Thyroid gland (tissue), 4 donors: ENCODE measurements at regions not wholly inside any gene's neighbourhood (a gene's known extent, or its start where the extent isn't known, plus 50 kb on each side); places are given as distances from the start of the nearest gene placed in this dataset.

Experiments used
- DNase-seq, 2 donors: peaks; one replicate each; pipeline ENCODE4 v3.0.0-alpha.2; 2019
- H3K27ac ChIP-seq, 3 donors: fragments of 200-600 bp; sonication (generic); 1 replicate in 2 of 3; 2 replicates in 1 of 3; pipeline ENCODE4 v1.5.1; 2016 to 2019; ENCODE audit warnings: mild to moderate bottlenecking in 1 of 3, moderate library complexity in 1 of 3
- H3K27me3 ChIP-seq: fragments of 200-600 bp; sonication (generic); one replicate; pipeline ENCODE4 v1.5.1; 2019
- H3K36me3 ChIP-seq, 2 donors: fragments of 200-600 bp; sonication (generic); one replicate each; pipeline ENCODE4 v1.5.1; 2016 to 2019
- H3K4me1 ChIP-seq, 2 donors: fragments of 200-600 bp; sonication (generic); one replicate each; pipeline ENCODE4 v1.5.1; 2017 to 2019
- H3K4me3 ChIP-seq, 3 donors: fragments of 200-600 bp; sonication (generic); replicated peaks in 1 of 3; 1 replicate in 2 of 3; 2 replicates in 1 of 3; pipeline ENCODE4 v1.5.1; 2016; ENCODE audit warnings: mild to moderate bottlenecking in 1 of 3
- H3K9me3 ChIP-seq: fragments of 200-600 bp; sonication (generic); one replicate; pipeline ENCODE4 v1.5.1; 2017
- POLR2A ChIP-seq, 2 donors: fragments of 450-650 bp; IDR thresholded peaks; one replicate each; pipeline ENCODE4 v1.6.1; 2017; ENCODE audit warnings: antibody characterized with exemption in 2 of 2, mild to moderate bottlenecking in 2 of 2, moderate library complexity in 1 of 2
- WGBS, 2 donors: methylation state at CpG; one replicate each; pipeline ENCODE4 v1.1.5; 2017; 5-methylcytosine and 5-hydroxymethylcytosine counted together
- intact Hi-C: fragments of 100-400 bp; cut with DNase I; formaldehyde crosslinking; loops from one replicate; pipeline ENCODE4 v1.15.1; 2023
- TF ChIP-seq, protein P1 (sequence below), 6 experiments: fragments of 200-600 bp in 3 of 6; fragments of 450-650 bp in 3 of 6; sonication (generic) in 3 of 6; IDR thresholded peaks; one replicate each; pipeline ENCODE4 v1.5.1; 2016 to 2019; ENCODE audit warnings: antibody characterized with exemption in 6 of 6, mild to moderate bottlenecking in 2 of 6, inconsistent platforms in 1 of 6, moderate library complexity in 1 of 6

DNA sequence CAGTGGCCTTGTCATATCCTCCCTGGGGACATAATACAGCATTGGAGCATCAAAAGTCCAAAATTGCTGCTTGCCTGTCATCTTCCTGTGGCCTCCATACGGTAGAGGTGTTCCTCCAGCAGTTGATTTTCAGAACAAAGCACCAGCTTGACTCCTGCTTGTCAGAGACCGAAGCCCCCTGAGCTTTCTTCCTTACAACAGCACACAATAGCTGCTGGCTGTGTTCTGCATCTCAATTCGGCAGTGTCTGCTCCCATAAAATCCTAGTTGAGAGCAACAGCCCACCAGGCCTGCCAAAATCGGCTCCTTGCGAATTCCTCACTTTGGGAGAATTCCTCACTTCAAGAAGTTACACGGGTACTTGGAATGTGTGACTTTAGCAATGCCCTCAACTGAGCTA lies 372.9 kb downstream of the SAMD5 start:
- H3K36me3 ChIP-seq, result no peaks in the 10 kb centered on the region
- DNase-seq, result no peak
- no peaks in the 10 kb centered on the region for H3K9me3 ChIP-seq
- no peak for TF ChIP-seq POLR2A (IDR thresholded peaks at IDR 0.05)
- TF ChIP-seq, protein P1, sequence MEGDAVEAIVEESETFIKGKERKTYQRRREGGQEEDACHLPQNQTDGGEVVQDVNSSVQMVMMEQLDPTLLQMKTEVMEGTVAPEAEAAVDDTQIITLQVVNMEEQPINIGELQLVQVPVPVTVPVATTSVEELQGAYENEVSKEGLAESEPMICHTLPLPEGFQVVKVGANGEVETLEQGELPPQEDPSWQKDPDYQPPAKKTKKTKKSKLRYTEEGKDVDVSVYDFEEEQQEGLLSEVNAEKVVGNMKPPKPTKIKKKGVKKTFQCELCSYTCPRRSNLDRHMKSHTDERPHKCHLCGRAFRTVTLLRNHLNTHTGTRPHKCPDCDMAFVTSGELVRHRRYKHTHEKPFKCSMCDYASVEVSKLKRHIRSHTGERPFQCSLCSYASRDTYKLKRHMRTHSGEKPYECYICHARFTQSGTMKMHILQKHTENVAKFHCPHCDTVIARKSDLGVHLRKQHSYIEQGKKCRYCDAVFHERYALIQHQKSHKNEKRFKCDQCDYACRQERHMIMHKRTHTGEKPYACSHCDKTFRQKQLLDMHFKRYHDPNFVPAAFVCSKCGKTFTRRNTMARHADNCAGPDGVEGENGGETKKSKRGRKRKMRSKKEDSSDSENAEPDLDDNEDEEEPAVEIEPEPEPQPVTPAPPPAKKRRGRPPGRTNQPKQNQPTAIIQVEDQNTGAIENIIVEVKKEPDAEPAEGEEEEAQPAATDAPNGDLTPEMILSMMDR (IDR thresholded peaks at IDR 0.05), result no peak
- intact Hi-C loops, result no loop called here
- no peaks in the 10 kb centered on the region for H3K27me3 ChIP-seq
- 81 to 87% methylated on average over 4 to 6 of the region's 6 CpGs for WGBS, 2 donors
- H3K27ac ChIP-seq, result no peak overlapping the region
- H3K4me3 ChIP-seq, result no peak overlapping the region
- H3K4me1 ChIP-seq, result no peaks in the 10 kb centered on the region

DNA sequence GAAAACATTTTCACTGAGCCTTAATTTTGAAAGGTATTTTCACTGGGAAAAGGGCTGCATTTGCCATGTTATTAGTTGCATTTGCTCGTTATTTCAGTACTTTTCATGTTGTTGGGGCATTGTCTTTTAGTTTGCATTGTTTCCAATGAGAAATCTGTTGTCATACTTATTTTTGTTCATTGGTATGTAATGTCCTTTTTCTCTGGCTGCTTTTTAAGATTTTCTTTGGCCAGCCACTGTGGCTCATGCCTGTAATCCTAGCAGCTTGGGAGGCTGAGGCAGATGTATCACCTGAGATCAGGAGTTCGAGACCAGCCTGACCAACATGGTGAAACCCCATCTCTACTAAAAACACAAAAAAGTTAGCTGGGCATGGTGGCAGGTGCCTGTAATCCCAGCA lies 379.9 kb downstream of the SAMD5 start:
- Histone ChIP-seq H3K9me3 (no peaks in the 10 kb centered on the region), H3K27ac (no peak overlapping the region), H3K4me1 (no peaks in the 10 kb centered on the region), H3K27me3 (no peaks in the 10 kb centered on the region), H3K4me3 (no peak overlapping the region), H3K36me3 (no peaks in the 10 kb centered on the region)
- 89 to 92% methylated on average over 2 of the region's 2 CpGs for WGBS, 2 donors
- no peak for DNase-seq
- TF ChIP-seq, protein P1 (IDR thresholded peaks at IDR 0.05), result no peak
- no peak for TF ChIP-seq POLR2A (IDR thresholded peaks at IDR 0.05)
- intact Hi-C loops, result no loop called here

DNA sequence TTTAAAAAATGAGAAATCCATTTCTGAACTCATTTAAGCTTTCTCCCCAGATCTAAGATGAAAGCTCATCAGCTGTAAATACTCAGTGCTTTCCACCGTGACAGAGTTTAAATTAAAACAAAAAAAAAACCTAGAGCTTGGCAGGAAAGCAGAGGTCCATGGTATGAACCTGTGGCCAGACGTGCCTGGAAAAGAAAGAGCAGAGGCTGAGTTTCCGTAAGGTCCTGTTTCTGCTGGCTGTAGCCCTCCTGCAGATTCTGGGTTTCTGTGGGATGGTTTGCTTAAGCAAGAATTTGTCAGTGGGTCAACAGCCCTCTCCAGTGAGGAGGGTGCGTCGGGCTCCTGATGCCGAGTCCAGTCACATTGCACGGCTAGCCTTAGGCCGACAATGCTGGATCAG lies 383.2 kb downstream of the SAMD5 start:
- Histone ChIP-seq H3K27ac (no peak overlapping the region), H3K36me3 (no peaks in the 10 kb centered on the region), H3K4me1 (no peaks in the 10 kb centered on the region), H3K9me3 (no peaks in the 10 kb centered on the region), H3K4me3 (no peak overlapping the region), H3K27me3 (no peaks in the 10 kb centered on the region)
- no peak for TF ChIP-seq POLR2A (IDR thresholded peaks at IDR 0.05)
- TF ChIP-seq, protein P1 (IDR thresholded peaks at IDR 0.05), result no peak
- peak; percentile 16 to 29 for DNase-seq
- WGBS, 2 donors, result 33 to 41% methylated on average over 8 of the region's 8 CpGs
- intact Hi-C loops, result no loop called here

DNA sequence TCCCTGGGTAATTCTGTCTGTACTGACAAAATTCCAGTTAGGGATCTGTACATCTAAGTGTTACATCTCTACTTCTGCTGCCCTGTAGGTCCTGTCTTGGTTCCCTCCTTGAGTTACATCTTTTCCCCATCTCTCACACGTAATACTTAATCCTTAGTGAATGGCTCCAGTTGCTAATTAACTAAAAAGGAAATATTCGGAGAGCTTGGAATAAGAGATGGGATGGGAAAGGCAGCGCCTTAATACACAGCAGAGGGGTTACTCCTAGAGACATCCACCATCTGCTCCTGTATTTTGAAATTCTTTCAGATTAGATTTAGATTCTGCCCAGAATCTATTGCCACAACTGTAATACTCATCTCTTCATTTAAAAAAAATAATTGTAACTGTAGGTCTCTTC lies 384.0 kb downstream of the SAMD5 start:
- H3K4me3 ChIP-seq, result no peak overlapping the region
- no peaks in the 10 kb centered on the region for H3K4me1 ChIP-seq
- H3K27ac ChIP-seq, result no peak overlapping the region
- TF ChIP-seq POLR2A (IDR thresholded peaks at IDR 0.05), result no peak
- TF ChIP-seq, protein P1 (IDR thresholded peaks at IDR 0.05), result no peak
- H3K9me3 ChIP-seq, result no peaks in the 10 kb centered on the region
- no peaks in the 10 kb centered on the region for H3K27me3 ChIP-seq
- WGBS, 2 donors, result 88 to 95% methylated on average over 3 of the region's 3 CpGs
- DNase-seq, result no peak
- no peaks in the 10 kb centered on the region for H3K36me3 ChIP-seq
- intact Hi-C loops, result no loop called here

DNA sequence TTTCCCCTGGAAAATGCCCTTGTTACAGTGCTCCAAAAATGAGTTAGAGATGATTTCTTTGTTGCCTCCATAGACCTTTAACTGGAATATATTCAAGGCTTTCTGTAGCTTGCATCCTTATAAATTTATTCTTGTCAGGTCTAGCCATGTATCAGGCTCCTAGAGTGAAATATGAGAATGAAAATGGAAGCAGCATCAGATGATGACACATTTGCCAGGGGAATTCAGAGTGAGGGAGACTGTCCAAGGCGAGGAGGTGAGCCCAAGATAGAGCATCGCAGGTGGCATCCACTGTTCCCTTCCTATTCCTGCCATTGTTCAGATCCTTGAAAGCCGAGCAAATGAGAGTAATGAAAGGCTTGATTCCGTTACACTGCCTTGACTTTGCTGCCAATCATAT lies 386.8 kb downstream of the SAMD5 start:
- 91 to 96% methylated on average over 4 of the region's 4 CpGs for WGBS, 2 donors
- Histone ChIP-seq H3K27me3 (no peaks in the 10 kb centered on the region), H3K27ac (no peak overlapping the region), H3K36me3 (no peaks in the 10 kb centered on the region), H3K9me3 (no peaks in the 10 kb centered on the region), H3K4me3 (no peak overlapping the region), H3K4me1 (no peaks in the 10 kb centered on the region)
- TF ChIP-seq, protein P1 (IDR thresholded peaks at IDR 0.05), result no peak
- TF ChIP-seq POLR2A (IDR thresholded peaks at IDR 0.05), result no peak
- intact Hi-C loops, result no loop called here
- DNase-seq, result no peak
